SK-N-SH treated with all-trans-retinoic acid at 6 μM for 48 hours (cell line): ENCODE measurements at regions not wholly inside any gene's neighbourhood (a gene's known extent, or its start where the extent isn't known, plus 50 kb on each side); places are given as distances from the start of the nearest gene placed in this dataset.

ENCODE experiments used
- BACH2 ChIP-seq: fragments of 250-450 bp; sonication (Bioruptor Pico); IDR thresholded peaks from 2 replicates; pipeline ENCODE4 v1.9.0; 2021; ENCODE audit warnings: mild to moderate bottlenecking, borderline replicate concordance
- CSDC2 ChIP-seq: fragments of 250-450 bp; sonication (Bioruptor Pico); IDR thresholded peaks from 2 replicates; pipeline ENCODE4 v1.5.0; 2020; ENCODE audit warnings: mild to moderate bottlenecking, moderate library complexity
- TCF4 ChIP-seq: fragments of 250-450 bp; sonication (Bioruptor Pico); IDR thresholded peaks from 2 replicates; pipeline ENCODE4 v1.8.0; 2021; ENCODE audit warnings: mild to moderate bottlenecking, moderate library complexity, borderline replicate concordance
- ZFP3 ChIP-seq: fragments of 250-450 bp; sonication (Bioruptor Pico); IDR thresholded peaks from 2 replicates; pipeline ENCODE4 v1.5.0; 2020; ENCODE audit warnings: mild to moderate bottlenecking, moderate library complexity
- ZFP30 ChIP-seq: fragments of 450-650 bp; formaldehyde crosslinking; IDR thresholded peaks from 2 replicates; pipeline ENCODE4 v1.5.0; 2022; ENCODE audit warnings: mild to moderate bottlenecking, moderate library complexity
- ZNF565 ChIP-seq: fragments of 450-650 bp; formaldehyde crosslinking; conservative IDR thresholded peaks from 2 replicates; pipeline ENCODE4 v1.5.0; 2020; ENCODE audit warnings: low read depth, mild to moderate bottlenecking, moderate library complexity
- TF ChIP-seq, protein P1 (sequence below): fragments of 250-450 bp; sonication (Bioruptor Pico); IDR thresholded peaks from 2 replicates; pipeline ENCODE4 v1.5.1; 2020; ENCODE audit warnings: low read depth, mild to moderate bottlenecking, moderate library complexity
- TF ChIP-seq, protein P2 (sequence below): fragments of 250-450 bp; sonication (Bioruptor Pico); IDR thresholded peaks from 2 replicates; pipeline ENCODE4 v1.5.0; 2020; ENCODE audit warnings: mild to moderate bottlenecking, moderate library complexity

DNA sequence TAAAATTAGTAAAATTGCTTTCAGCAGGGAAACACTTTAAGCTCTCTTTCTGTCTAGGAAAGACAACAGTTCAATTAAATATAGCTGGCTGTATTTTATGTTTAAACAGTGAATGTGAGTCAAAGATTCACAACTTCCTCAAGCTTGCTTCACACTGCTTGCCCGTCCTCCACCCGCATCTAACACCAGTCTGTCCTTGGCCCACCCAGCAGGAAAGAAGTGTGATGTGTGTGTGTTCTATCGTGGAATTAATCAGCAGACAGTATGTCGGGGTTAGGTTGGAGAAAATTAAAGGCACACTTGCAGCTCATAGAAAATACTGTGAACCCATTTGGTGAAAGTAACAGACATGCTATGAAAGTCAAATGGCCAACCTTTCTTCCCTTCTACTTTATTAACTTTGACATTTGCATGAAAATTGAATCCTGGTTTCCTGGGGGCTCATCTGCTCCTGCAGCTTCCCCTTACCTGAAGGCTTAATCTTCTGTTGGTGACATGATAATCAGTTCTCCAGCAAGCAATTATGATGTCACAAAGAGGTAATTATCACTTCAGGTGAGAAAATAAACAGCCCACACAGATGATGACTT, 182.0 kb downstream of the UXS1 start:
- TF ChIP-seq TCF4 (CRISPR knock-in tag): no peak
- no peak for TF ChIP-seq ZFP30 (CRISPR knock-in tag)
- TF ChIP-seq ZFP3: no peak
- no peak for TF ChIP-seq CSDC2
- TF ChIP-seq, protein P1, sequence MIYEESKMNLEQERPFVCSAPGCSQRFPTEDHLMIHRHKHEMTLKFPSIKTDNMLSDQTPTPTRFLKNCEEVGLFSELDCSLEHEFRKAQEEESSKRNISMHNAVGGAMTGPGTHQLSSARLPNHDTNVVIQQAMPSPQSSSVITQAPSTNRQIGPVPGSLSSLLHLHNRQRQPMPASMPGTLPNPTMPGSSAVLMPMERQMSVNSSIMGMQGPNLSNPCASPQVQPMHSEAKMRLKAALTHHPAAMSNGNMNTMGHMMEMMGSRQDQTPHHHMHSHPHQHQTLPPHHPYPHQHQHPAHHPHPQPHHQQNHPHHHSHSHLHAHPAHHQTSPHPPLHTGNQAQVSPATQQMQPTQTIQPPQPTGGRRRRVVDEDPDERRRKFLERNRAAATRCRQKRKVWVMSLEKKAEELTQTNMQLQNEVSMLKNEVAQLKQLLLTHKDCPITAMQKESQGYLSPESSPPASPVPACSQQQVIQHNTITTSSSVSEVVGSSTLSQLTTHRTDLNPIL: no peak
- TF ChIP-seq, protein P2, sequence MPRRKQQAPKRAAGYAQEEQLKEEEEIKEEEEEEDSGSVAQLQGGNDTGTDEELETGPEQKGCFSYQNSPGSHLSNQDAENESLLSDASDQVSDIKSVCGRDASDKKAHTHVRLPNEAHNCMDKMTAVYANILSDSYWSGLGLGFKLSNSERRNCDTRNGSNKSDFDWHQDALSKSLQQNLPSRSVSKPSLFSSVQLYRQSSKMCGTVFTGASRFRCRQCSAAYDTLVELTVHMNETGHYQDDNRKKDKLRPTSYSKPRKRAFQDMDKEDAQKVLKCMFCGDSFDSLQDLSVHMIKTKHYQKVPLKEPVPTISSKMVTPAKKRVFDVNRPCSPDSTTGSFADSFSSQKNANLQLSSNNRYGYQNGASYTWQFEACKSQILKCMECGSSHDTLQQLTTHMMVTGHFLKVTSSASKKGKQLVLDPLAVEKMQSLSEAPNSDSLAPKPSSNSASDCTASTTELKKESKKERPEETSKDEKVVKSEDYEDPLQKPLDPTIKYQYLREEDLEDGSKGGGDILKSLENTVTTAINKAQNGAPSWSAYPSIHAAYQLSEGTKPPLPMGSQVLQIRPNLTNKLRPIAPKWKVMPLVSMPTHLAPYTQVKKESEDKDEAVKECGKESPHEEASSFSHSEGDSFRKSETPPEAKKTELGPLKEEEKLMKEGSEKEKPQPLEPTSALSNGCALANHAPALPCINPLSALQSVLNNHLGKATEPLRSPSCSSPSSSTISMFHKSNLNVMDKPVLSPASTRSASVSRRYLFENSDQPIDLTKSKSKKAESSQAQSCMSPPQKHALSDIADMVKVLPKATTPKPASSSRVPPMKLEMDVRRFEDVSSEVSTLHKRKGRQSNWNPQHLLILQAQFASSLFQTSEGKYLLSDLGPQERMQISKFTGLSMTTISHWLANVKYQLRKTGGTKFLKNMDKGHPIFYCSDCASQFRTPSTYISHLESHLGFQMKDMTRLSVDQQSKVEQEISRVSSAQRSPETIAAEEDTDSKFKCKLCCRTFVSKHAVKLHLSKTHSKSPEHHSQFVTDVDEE (CRISPR knock-in tag): no peak
- no peak for TF ChIP-seq ZNF565 (CRISPR knock-in tag)
- TF ChIP-seq BACH2 (CRISPR knock-in tag): no peak
